ENCODE measurements at regions not wholly inside any gene's neighbourhood (a gene's known extent, or its start where the extent isn't known, plus 50 kb on each side); places are given as distances from the start of the nearest gene placed in this dataset.

GRCh38 chr7:46129831-46130230 lies 208.8 kb upstream of the IGFBP3 start:
- Histone ChIP-seq H3K4me1 (ENCODE audit: control insufficient read depth in 4 of 4, insufficient read depth in 4 of 4, low read length in 3 of 4) (peaks cover 3 to 6% (median 5%) of the 10 kb centered on the region in 4 donors), H3K27ac (ENCODE audit: low read depth in 1 of 2, low read length in 2 of 2) (no peak overlapping the region), H3K9me3 (ENCODE audit: control insufficient read depth in 4 of 4, low read length in 3 of 4) (no peaks in the 10 kb centered on the region), H3K9ac (ENCODE audit: low read depth in 1 of 2, low read length in 2 of 2) (no peak overlapping the region), H3K4me3 (ENCODE audit: low read depth in 1 of 3, low read length in 3 of 3) (no peak overlapping the region), H3K27me3 (ENCODE audit: control insufficient read depth in 4 of 4, insufficient read depth in 4 of 4, low read length in 3 of 4) (no peaks in the 10 kb centered on the region), H3K36me3 (ENCODE audit: control insufficient read depth in 4 of 4, insufficient read depth in 3 of 4, low read depth in 1 of 4, low read length in 3 of 4) (no peaks in the 10 kb centered on the region)
- WGBS, result 90% methylated on average over 4 of the region's 4 CpGs
- TF ChIP-seq SP1 (IDR thresholded peaks at IDR 0.05) (no peak), TAF1 (conservative IDR thresholded peaks at IDR 0.05) (no peak), FOXA2 (IDR thresholded peaks at IDR 0.05) (no peak), ATF3 (IDR thresholded peaks at IDR 0.05) (no peak), ZBTB33 (IDR thresholded peaks at IDR 0.05) (no peak), HNF4G (IDR thresholded peaks at IDR 0.05) (no peak), REST (IDR thresholded peaks at IDR 0.05) (no peak), GABPA (IDR thresholded peaks at IDR 0.05 in 1 of 2, conservative IDR thresholded peaks at IDR 0.05 in 1 of 2) (no peak), RXRA (IDR thresholded peaks at IDR 0.05) (no peak), RAD21 (IDR thresholded peaks at IDR 0.05) (no peak), NR2F2 (IDR thresholded peaks at IDR 0.05) (no peak), YY1 (IDR thresholded peaks at IDR 0.05) (no peak), EGR1 (IDR thresholded peaks at IDR 0.05; ENCODE audit: low read depth in 2 of 2) (no peak)
- DNase-seq (ENCODE audit: low spot score), result no peak

GRCh38 chr7:46127814-46128213 lies 206.7 kb upstream of the IGFBP3 start:
- Histone ChIP-seq H3K9ac (ENCODE audit: low read depth in 1 of 2, low read length in 2 of 2) (no peak overlapping the region), H3K36me3 (ENCODE audit: control insufficient read depth in 4 of 4, insufficient read depth in 3 of 4, low read depth in 1 of 4, low read length in 3 of 4) (no peaks in the 10 kb centered on the region), H3K4me1 (ENCODE audit: control insufficient read depth in 4 of 4, insufficient read depth in 4 of 4, low read length in 3 of 4) (no peaks in the 10 kb centered on the region), H3K27me3 (ENCODE audit: control insufficient read depth in 4 of 4, insufficient read depth in 4 of 4, low read length in 3 of 4) (no peaks in the 10 kb centered on the region), H3K4me3 (ENCODE audit: low read depth in 1 of 3, low read length in 3 of 3) (no peak overlapping the region), H3K27ac (ENCODE audit: low read depth in 1 of 2, low read length in 2 of 2) (no peak overlapping the region), H3K9me3 (ENCODE audit: control insufficient read depth in 4 of 4, low read length in 3 of 4) (no peaks in the 10 kb centered on the region)
- TF ChIP-seq MAX (IDR thresholded peaks at IDR 0.05), result no peak
- TF ChIP-seq SP1 (IDR thresholded peaks at IDR 0.05), result no peak
- TF ChIP-seq HNF4A (conservative IDR thresholded peaks at IDR 0.05), result no peak
- TF ChIP-seq REST (IDR thresholded peaks at IDR 0.05), result no peak
- no peak for TF ChIP-seq FOXA2 (IDR thresholded peaks at IDR 0.05)
- TF ChIP-seq FOXA1 (IDR thresholded peaks at IDR 0.05), result no peak
- TF ChIP-seq TAF1 (conservative IDR thresholded peaks at IDR 0.05), result no peak
- no peak for TF ChIP-seq EGR1 (IDR thresholded peaks at IDR 0.05; ENCODE audit: low read depth in 2 of 2)
- TF ChIP-seq GABPA (IDR thresholded peaks at IDR 0.05 in 1 of 2, conservative IDR thresholded peaks at IDR 0.05 in 1 of 2), result no peak
- TF ChIP-seq HNF4G (IDR thresholded peaks at IDR 0.05), result no peak
- TF ChIP-seq RAD21 (IDR thresholded peaks at IDR 0.05), result no peak
- TF ChIP-seq CTCF (IDR thresholded peaks at IDR 0.05; ENCODE audit: low read depth, low read length, missing input control), result no peak
- WGBS, result 72% methylated on average over 2 of the region's 2 CpGs
- DNase-seq (ENCODE audit: low spot score), result no peak

Measured in liver (tissue), 8 donors.